ENCODE measurements at regions not wholly inside any gene's neighbourhood (a gene's known extent, or its start where the extent isn't known, plus 50 kb on each side); places are given as distances from the start of the nearest gene placed in this dataset.

DNA sequence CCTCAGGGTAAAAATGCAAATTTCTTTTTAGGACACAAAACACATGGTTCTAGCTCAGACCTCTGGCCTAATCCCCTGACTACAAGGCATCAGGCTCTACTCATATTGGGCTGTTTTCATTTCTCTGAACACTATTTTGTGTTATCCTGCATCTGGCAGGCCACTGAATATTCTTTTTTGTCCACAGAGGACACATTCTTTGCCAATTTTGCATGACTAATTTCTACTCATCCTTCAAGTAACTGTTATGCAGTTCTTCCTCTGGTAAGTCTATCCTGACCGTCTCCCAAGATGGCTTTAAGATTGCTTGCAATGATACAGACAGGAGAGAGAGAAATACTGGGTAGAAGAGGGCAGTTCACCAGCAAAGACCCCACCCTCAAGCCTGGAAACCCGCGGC, 107.6 kb upstream of the RGPD4 start:
- no peak for TF ChIP-seq CTCF (conservative IDR thresholded peaks at IDR 0.05; ENCODE audit: low read depth, low read length)
- no peak for TF ChIP-seq EZH2 (IDR thresholded peaks at IDR 0.05; ENCODE audit: borderline replicate concordance, low read depth, low read length, poor library complexity, severe bottlenecking)

Measured in A673 (cell line).